ENCODE measurements at regions not wholly inside any gene's neighbourhood (a gene's known extent, or its start where the extent isn't known, plus 50 kb on each side); places are given as distances from the start of the nearest gene placed in this dataset.
"Not testable (repeated sequence)": the region's sequence is repeated elsewhere in the genome, so short reads cannot be mapped to it uniquely, and the experiment has no call there.

DNA sequence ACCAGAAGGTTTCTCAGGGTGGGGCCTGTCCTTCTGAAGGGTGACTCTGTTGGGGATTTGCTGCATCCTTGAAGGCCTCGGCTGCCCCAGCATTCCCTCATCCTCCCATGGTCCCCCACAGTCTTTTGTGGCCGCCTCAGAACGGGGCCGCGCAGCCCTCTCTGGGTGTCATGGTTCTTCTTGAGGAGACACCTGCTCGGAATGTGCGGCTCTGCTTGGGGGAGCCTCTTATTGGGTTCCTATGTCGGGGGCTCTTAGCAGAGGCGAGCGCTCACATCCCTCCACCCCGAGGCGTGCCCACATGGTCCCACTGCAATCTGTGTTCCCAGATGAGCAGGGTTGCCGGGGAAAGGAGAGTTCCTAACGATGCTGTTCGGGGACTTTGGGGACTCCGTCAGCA, 1008.4 kb downstream of the BRD1 start:
- in situ Hi-C loops (cut with MboI; ENCODE audit: low sequenced_read_pairs), result no loop called here
- dilution Hi-C loops (cut with HindIII; ENCODE audit: low sequenced_read_pairs, unreplicated experiment), result no loop called here
- CTCF ChIA-PET, result no interaction called here

DNA sequence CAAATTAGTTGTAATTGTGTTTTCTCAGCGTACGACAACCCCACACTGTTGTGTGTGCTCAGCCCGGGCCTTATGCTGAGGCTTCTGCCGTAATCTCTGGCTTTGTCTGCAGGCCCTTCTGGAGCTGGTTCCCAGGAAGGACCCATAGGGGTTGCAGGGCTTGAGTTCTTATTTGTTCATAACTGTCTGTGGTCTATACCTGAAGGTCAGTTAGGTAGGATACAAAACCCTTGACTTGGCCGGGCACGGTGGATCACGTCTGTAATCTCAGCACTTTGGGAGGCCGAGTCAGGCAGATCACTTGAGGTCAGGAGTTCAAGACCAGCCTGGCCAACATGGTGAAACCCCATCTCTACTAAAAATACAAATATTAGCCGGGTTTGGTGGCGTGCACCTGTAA, 1010.2 kb downstream of the BRD1 start:
- POLR2A ChIA-PET (ENCODE audit: unreplicated experiment); H3K9me1 ChIP-seq (ENCODE audit: insufficient read depth, low read length); H3K4me2 ChIP-seq (ENCODE audit: low read depth, low read length); H2AK5ac ChIP-seq (ENCODE audit: low read depth, low read length); BruUV-seq (replicated peaks); intact Hi-C loops (cut with micrococcal nuclease); H3K14ac ChIP-seq (replicated peaks; ENCODE audit: low read depth, low read length); CTCF ChIA-PET; in situ Hi-C loops (cut with MboI; ENCODE audit: low sequenced_read_pairs); H4K20me1 ChIP-seq (ENCODE audit: insufficient read depth, low read length); H3K4me1 ChIP-seq (ENCODE audit: control insufficient read depth, insufficient read depth, low read length); H3K18ac ChIP-seq (ENCODE audit: low read depth, low read length); H3K23ac ChIP-seq (ENCODE audit: low read depth, low read length); H4K91ac ChIP-seq (ENCODE audit: insufficient read depth, low read depth, low read length); H2AFZ ChIP-seq (replicated peaks; ENCODE audit: low read length, poor library complexity); H3K36me3 ChIP-seq (ENCODE audit: control insufficient read depth, insufficient read depth, low read length); H2BK5ac ChIP-seq (ENCODE audit: low read depth, low read length, poor library complexity, severe bottlenecking); H2AK9ac ChIP-seq (replicated peaks; ENCODE audit: low read depth, low read length, poor library complexity); H3K27ac ChIP-seq (ENCODE audit: insufficient read depth, low read length); DNase-seq; H3K4me3 ChIP-seq (ENCODE audit: insufficient read depth, low read depth, low read length); H3K9ac ChIP-seq (ENCODE audit: low read depth, low read length); H3K79me1 ChIP-seq (ENCODE audit: low read depth in 1 of 2, low read length in 2 of 2); H2BK120ac ChIP-seq (ENCODE audit: low read depth, low read length); dilution Hi-C loops (cut with HindIII; ENCODE audit: low sequenced_read_pairs, unreplicated experiment); H4K5ac ChIP-seq (ENCODE audit: low read depth, low read length); H3K4ac ChIP-seq (ENCODE audit: low read depth, low read length); ATAC-seq (ENCODE audit: low read depth); H4K8ac ChIP-seq (ENCODE audit: low read depth in 2 of 2, low read length in 2 of 2); H3K56ac ChIP-seq (ENCODE audit: extremely low read depth, insufficient read depth, low read length); H2BK15ac ChIP-seq (ENCODE audit: low read depth, low read length); H3K27me3 ChIP-seq (ENCODE audit: control insufficient read depth, insufficient read depth, low read length); H2BK20ac ChIP-seq (ENCODE audit: low read depth, low read length): not testable (repeated sequence)
- WGBS, 2 experiments (ENCODE audit: extremely low coverage in 2 of 2, insufficient read length in 1 of 2), result no CpG with 5 or more reads among the region's 10 CpGs
- peaks cover 31% of the 10 kb centered on the region for H3K9me3 ChIP-seq (ENCODE audit: control insufficient read depth, insufficient read depth, low read length)

More for the DNA sequence above, 1008.4 kb downstream of the BRD1 start:
- no peak for ATAC-seq (ENCODE audit: low read depth)
- H3K9ac ChIP-seq (ENCODE audit: low read depth, low read length), result no peak overlapping the region
- no peak overlapping the region for H3K4ac ChIP-seq (ENCODE audit: low read depth, low read length)
- H3K4me2 ChIP-seq (ENCODE audit: low read depth, low read length), result no peak overlapping the region
- H2AK9ac ChIP-seq (replicated peaks; ENCODE audit: low read depth, low read length, poor library complexity), result no peak overlapping the region
- POLR2A ChIA-PET (ENCODE audit: unreplicated experiment), result no interaction called here
- H4K91ac ChIP-seq (ENCODE audit: insufficient read depth, low read depth, low read length), result no peak overlapping the region
- no peaks in the 10 kb centered on the region for H3K27me3 ChIP-seq (ENCODE audit: control insufficient read depth, insufficient read depth, low read length)
- no peak overlapping the region for H2BK20ac ChIP-seq (ENCODE audit: low read depth, low read length)
- no peak overlapping the region for H3K56ac ChIP-seq (ENCODE audit: extremely low read depth, insufficient read depth, low read length)
- no peak overlapping the region for H3K14ac ChIP-seq (replicated peaks; ENCODE audit: low read depth, low read length)
- 85% methylated on average over 9 of the region's 16 CpGs; no CpG with 5 or more reads in 1 of the 2 experiments for WGBS, 2 experiments (ENCODE audit: extremely low coverage in 2 of 2, insufficient read length in 1 of 2)
- no peak overlapping the region for H3K4me3 ChIP-seq (ENCODE audit: insufficient read depth, low read depth, low read length)
- no peak overlapping the region for H3K18ac ChIP-seq (ENCODE audit: low read depth, low read length)
- no peaks in the 10 kb centered on the region for H4K20me1 ChIP-seq (ENCODE audit: insufficient read depth, low read length)
- peaks cover 43% of the 10 kb centered on the region for H3K9me3 ChIP-seq (ENCODE audit: control insufficient read depth, insufficient read depth, low read length)
- no peaks in the 10 kb centered on the region for H3K9me1 ChIP-seq (ENCODE audit: insufficient read depth, low read length)
- no peak overlapping the region for H2AFZ ChIP-seq (replicated peaks; ENCODE audit: low read length, poor library complexity)
- H3K23ac ChIP-seq (ENCODE audit: low read depth, low read length), result no peak overlapping the region
- no peak overlapping the region for H2BK15ac ChIP-seq (ENCODE audit: low read depth, low read length)
- no peaks in the 10 kb centered on the region for H3K79me1 ChIP-seq (ENCODE audit: low read depth in 1 of 2, low read length in 2 of 2)
- H2BK120ac ChIP-seq (ENCODE audit: low read depth, low read length), result no peak overlapping the region
- DNase-seq, result no peak
- TF ChIP-seq, protein P1, sequence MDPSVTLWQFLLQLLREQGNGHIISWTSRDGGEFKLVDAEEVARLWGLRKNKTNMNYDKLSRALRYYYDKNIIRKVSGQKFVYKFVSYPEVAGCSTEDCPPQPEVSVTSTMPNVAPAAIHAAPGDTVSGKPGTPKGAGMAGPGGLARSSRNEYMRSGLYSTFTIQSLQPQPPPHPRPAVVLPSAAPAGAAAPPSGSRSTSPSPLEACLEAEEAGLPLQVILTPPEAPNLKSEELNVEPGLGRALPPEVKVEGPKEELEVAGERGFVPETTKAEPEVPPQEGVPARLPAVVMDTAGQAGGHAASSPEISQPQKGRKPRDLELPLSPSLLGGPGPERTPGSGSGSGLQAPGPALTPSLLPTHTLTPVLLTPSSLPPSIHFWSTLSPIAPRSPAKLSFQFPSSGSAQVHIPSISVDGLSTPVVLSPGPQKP (IDR thresholded peaks at IDR 0.05; ENCODE audit: borderline replicate concordance, low read depth, low read length), result no peak
- no peak for TF ChIP-seq CHD1 (IDR thresholded peaks at IDR 0.05; ENCODE audit: low read depth, low read length)
- no peak for TF ChIP-seq RCOR1 (IDR thresholded peaks at IDR 0.05; ENCODE audit: insufficient replicate concordance, low read length)
- no peak for TF ChIP-seq FOS (IDR thresholded peaks at IDR 0.05; ENCODE audit: low read depth, low read length)
- TF ChIP-seq RAD21 (IDR thresholded peaks at IDR 0.05; ENCODE audit: low read length), result no peak
- no peak for TF ChIP-seq BHLHE40 (IDR thresholded peaks at IDR 0.05; ENCODE audit: low read depth, low read length)
- H4K8ac ChIP-seq (ENCODE audit: low read depth in 2 of 2, low read length in 2 of 2), result no peak overlapping the region
- no peaks in the 10 kb centered on the region for H3K36me3 ChIP-seq (ENCODE audit: control insufficient read depth, insufficient read depth, low read length)
- no peaks in the 10 kb centered on the region for H3K4me1 ChIP-seq (ENCODE audit: control insufficient read depth, insufficient read depth, low read length)
- intact Hi-C loops (cut with micrococcal nuclease), result no loop called here
- no peak overlapping the region for H2AK5ac ChIP-seq (ENCODE audit: low read depth, low read length)
- no peak overlapping the region for H3K27ac ChIP-seq (ENCODE audit: insufficient read depth, low read length)
- BruUV-seq (replicated peaks), result no TSS peak
- no peak overlapping the region for H2BK5ac ChIP-seq (ENCODE audit: low read depth, low read length, poor library complexity, severe bottlenecking)
- H4K5ac ChIP-seq (ENCODE audit: low read depth, low read length), result no peak overlapping the region

All from IMR-90 (cell line).